A673 (cell line): ENCODE measurements at regions not wholly inside any gene's neighbourhood (a gene's known extent, or its start where the extent isn't known, plus 50 kb on each side); places are given as distances from the start of the nearest gene placed in this dataset.

Experiments used
- BruUV-seq: library from RNA; stranded (reverse); fragments of 400-500 nt; replicated peaks from 2 replicates; lab custom pipeline; 2021; lab: Mats Ljungman, UMichigan
- CTCF ChIA-PET: fragments of 300-600 bp; sonication (Branson Sonifier 250); formaldehyde crosslinking; loops from one replicate; lab custom pipeline; 2022; ENCODE audit warnings: antibody characterized with exemption; lab: Charles Lee
- POLR2A ChIA-PET: fragments of 300-600 bp; sonication (Branson Sonifier 250); formaldehyde crosslinking; loops from one replicate; lab custom pipeline; 2022; ENCODE audit warnings: antibody characterized with exemption; ENCODE audit not compliant: low non-redundant PET; lab: Charles Lee
- DNase-seq: peaks from one replicate; pipeline ENCODE4 v3.0.0-alpha.2; 2015; ENCODE audit warnings: low spot score
- H3K27ac ChIP-seq: fragments of 200-600 bp; sonication (generic); 2 replicates; pipeline ENCODE4 v1.5.1; 2016; ENCODE audit warnings: mixed run types, low read depth, mild to moderate bottlenecking, mixed read lengths, antibody characterized with exemption, low read length; ENCODE audit not compliant: poor library complexity, severe bottlenecking
- H3K27me3 ChIP-seq: fragments of 200-600 bp; sonication (generic); replicated peaks from 2 replicates; pipeline ENCODE4 v1.6.1; 2017; ENCODE audit warnings: mixed run types, low read depth, mild to moderate bottlenecking, mixed read lengths, antibody characterized with exemption, low read length; ENCODE audit not compliant: insufficient read depth, poor library complexity
- H3K36me3 ChIP-seq: fragments of 200-600 bp; sonication (generic); 2 replicates; pipeline ENCODE4 v1.6.1; 2016; ENCODE audit warnings: mixed run types, mild to moderate bottlenecking, mixed read lengths, antibody characterized with exemption, low read length; ENCODE audit not compliant: insufficient read depth, poor library complexity, severe bottlenecking
- H3K4me1 ChIP-seq: fragments of 200-600 bp; sonication (generic); 2 replicates; pipeline ENCODE4 v1.6.1; 2017; ENCODE audit warnings: mixed run types, mild to moderate bottlenecking, mixed read lengths, antibody characterized with exemption, low read length; ENCODE audit not compliant: insufficient read depth, poor library complexity, severe bottlenecking
- H3K4me3 ChIP-seq: fragments of 200-600 bp; sonication (generic); 2 replicates; pipeline ENCODE4 v1.5.1; 2016; ENCODE audit warnings: low read depth, mixed run types, mild to moderate bottlenecking, mixed read lengths, low read length; ENCODE audit not compliant: poor library complexity, severe bottlenecking
- H3K9me3 ChIP-seq: fragments of 200-600 bp; sonication (generic); 2 replicates; pipeline ENCODE4 v1.6.1; 2016; ENCODE audit warnings: mixed run types, low read depth, mild to moderate bottlenecking, mixed read lengths, antibody characterized with exemption, low read length; ENCODE audit not compliant: poor library complexity, severe bottlenecking
- CTCF ChIP-seq: fragments of 300-800, 200-600 bp; sonication (generic); conservative IDR thresholded peaks from 2 replicates; pipeline ENCODE4 v1.5.1; 2017; ENCODE audit warnings: low read depth, mild to moderate bottlenecking, antibody characterized with exemption, low read length, moderate library complexity, mixed read lengths
- EZH2 ChIP-seq: fragments of 200-600 bp; sonication (generic); IDR thresholded peaks from 2 replicates; pipeline ENCODE4 v1.6.1; 2017; ENCODE audit warnings: borderline replicate concordance, low read depth, mild to moderate bottlenecking, mixed read lengths, antibody characterized with exemption, low read length; ENCODE audit not compliant: poor library complexity, severe bottlenecking
- intact Hi-C: fragments of 100-400 bp; cut with micrococcal nuclease; formaldehyde crosslinking; loops from one replicate; pipeline ENCODE4 v1.10.0; 2022; ENCODE audit not compliant: unreplicated experiment

- no peak overlapping the region for H3K27ac ChIP-seq
- no peaks in the 10 kb centered on the region for H3K4me1 ChIP-seq
- CTCF ChIA-PET, result no interaction called here
- POLR2A ChIA-PET, result no interaction called here
- BruUV-seq, result no TSS peak
- H3K9me3 ChIP-seq, result no peaks in the 10 kb centered on the region
- no peaks in the 10 kb centered on the region for H3K27me3 ChIP-seq
- no peak for DNase-seq
- H3K4me3 ChIP-seq, result no peak overlapping the region
- H3K36me3 ChIP-seq, result no peaks in the 10 kb centered on the region
- intact Hi-C loops, result loop anchor here (10.0 kb wide), 1 partner anchor 126 kb away; the partner anchor contains the start of gene ADRA2A
- TF ChIP-seq CTCF (no peak), EZH2 (no peak)
Observed at GRCh38 chr10:111200505-111201186, 123.8 kb downstream of the ADRA2A start.

- no peak for DNase-seq
- Histone ChIP-seq H3K9me3 (no peaks in the 10 kb centered on the region), H3K4me3 (no peak overlapping the region), H3K27ac (no peak overlapping the region), H3K36me3 (no peaks in the 10 kb centered on the region), H3K27me3 (no peaks in the 10 kb centered on the region), H3K4me1 (no peaks in the 10 kb centered on the region)
- intact Hi-C loops, result loop anchor here (10.0 kb wide), 1 partner anchor 129 kb away; the partner anchor contains the start of gene ADRA2A
- BruUV-seq, result no TSS peak
- no peak for TF ChIP-seq EZH2
- TF ChIP-seq CTCF, result no peak
- ChIA-PET POLR2A (no interaction called here), CTCF (no interaction called here)
Observed at GRCh38 chr10:111203615-111204014, 126.8 kb downstream of the ADRA2A start.

- ChIA-PET CTCF (no interaction called here), POLR2A (no interaction called here)
- no peaks in the 10 kb centered on the region for H3K4me1 ChIP-seq
- no peaks in the 10 kb centered on the region for H3K9me3 ChIP-seq
- no peak for DNase-seq
- no TSS peak for BruUV-seq
- no peaks in the 10 kb centered on the region for H3K36me3 ChIP-seq
- intact Hi-C loops, result loop anchor here (5.0 to 10.0 kb wide), 2 partner anchors 130 to 458 kb away; partner anchors contain the start of gene ADRA2A
- TF ChIP-seq EZH2, result no peak
- no peak for TF ChIP-seq CTCF
- H3K27ac ChIP-seq, result no peak overlapping the region
- no peaks in the 10 kb centered on the region for H3K27me3 ChIP-seq
- no peak overlapping the region for H3K4me3 ChIP-seq
Observed at GRCh38 chr10:111204838-111205237, 128.0 kb downstream of the ADRA2A start.
